ENCODE measurements at regions not wholly inside any gene's neighbourhood (a gene's known extent, or its start where the extent isn't known, plus 50 kb on each side); places are given as distances from the start of the nearest gene placed in this dataset.

GRCh38 chr6:144416244-144416643 lies 131.1 kb downstream of the UTRN start:
- Histone ChIP-seq H2AFZ (ENCODE audit: low read length) (no peak overlapping the region), H3K9me2 (replicated peaks; ENCODE audit: insufficient read depth, low read length) (no peaks in the 10 kb centered on the region), H3K79me2 (ENCODE audit: low read length) (no peaks in the 10 kb centered on the region), H3K4me3 (ENCODE audit: low read length) (no peak overlapping the region), H3K9me3 (replicated peaks; ENCODE audit: insufficient read depth, low read length) (no peaks in the 10 kb centered on the region), H3K27me3 (replicated peaks; ENCODE audit: insufficient read depth, low read length) (no peaks in the 10 kb centered on the region), H3F3A (ENCODE audit: insufficient read depth, low read length) (no peaks in the 10 kb centered on the region), H3K4me2 (ENCODE audit: low read depth, low read length) (no peak overlapping the region), H4K20me1 (ENCODE audit: insufficient read depth, low read length) (no peaks in the 10 kb centered on the region), H3K27ac (ENCODE audit: low read length) (no peak overlapping the region), H3K4me1 (ENCODE audit: low read length) (no peaks in the 10 kb centered on the region), H3K36me3 (replicated peaks; ENCODE audit: insufficient read depth, low read length) (no peaks in the 10 kb centered on the region), H3K9ac (ENCODE audit: low read length) (no peak overlapping the region)
- no peak for DNase-seq
- no peak for TF ChIP-seq CTCF (IDR thresholded peaks at IDR 0.05; ENCODE audit: low read length)
- TF ChIP-seq EZH2phosphoT487 (IDR thresholded peaks at IDR 0.05; ENCODE audit: low read length) = no peak
- TF ChIP-seq EZH2 (optimal IDR thresholded peaks at IDR 0.05; ENCODE audit: low read depth, low read length) = no peak

DNA sequence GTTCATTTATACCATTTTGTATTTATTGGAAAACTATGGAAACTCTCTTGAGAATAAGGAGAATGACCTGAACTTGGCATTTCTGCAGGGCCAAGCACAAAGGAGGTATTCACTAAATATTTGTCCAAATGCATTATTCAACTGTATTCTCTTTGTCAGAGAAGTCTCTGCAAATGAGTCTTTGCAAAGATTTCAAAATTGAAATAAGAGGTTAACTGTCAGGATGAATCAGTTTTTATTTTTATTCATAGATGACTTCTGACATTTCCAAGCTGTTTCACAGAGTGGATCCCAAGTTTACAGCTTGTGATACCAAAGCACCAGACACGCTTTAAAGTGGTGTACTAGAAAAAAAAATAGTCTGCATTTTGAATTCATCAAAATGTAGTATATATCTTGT lies 131.6 kb downstream of the UTRN start:
- Histone ChIP-seq H3K4me3 (ENCODE audit: low read length) (no peak overlapping the region), H3K9ac (ENCODE audit: low read length) (no peak overlapping the region), H3K27ac (ENCODE audit: low read length) (no peak overlapping the region), H3F3A (ENCODE audit: insufficient read depth, low read length) (no peaks in the 10 kb centered on the region), H3K9me3 (replicated peaks; ENCODE audit: insufficient read depth, low read length) (no peaks in the 10 kb centered on the region), H3K9me2 (replicated peaks; ENCODE audit: insufficient read depth, low read length) (no peaks in the 10 kb centered on the region), H4K20me1 (ENCODE audit: insufficient read depth, low read length) (no peaks in the 10 kb centered on the region), H2AFZ (ENCODE audit: low read length) (no peak overlapping the region), H3K4me1 (ENCODE audit: low read length) (no peaks in the 10 kb centered on the region), H3K36me3 (replicated peaks; ENCODE audit: insufficient read depth, low read length) (no peaks in the 10 kb centered on the region), H3K79me2 (ENCODE audit: low read length) (no peaks in the 10 kb centered on the region), H3K27me3 (replicated peaks; ENCODE audit: insufficient read depth, low read length) (no peaks in the 10 kb centered on the region), H3K4me2 (ENCODE audit: low read depth, low read length) (no peak overlapping the region)
- DNase-seq = no peak
- TF ChIP-seq EZH2phosphoT487 (IDR thresholded peaks at IDR 0.05; ENCODE audit: low read length) (no peak), EZH2 (optimal IDR thresholded peaks at IDR 0.05; ENCODE audit: low read depth, low read length) (no peak), CTCF (IDR thresholded peaks at IDR 0.05; ENCODE audit: low read length) (no peak)

GRCh38 chr6:144417681-144418080 lies 132.5 kb downstream of the UTRN start:
- Histone ChIP-seq H2AFZ (ENCODE audit: low read length) (no peak overlapping the region), H3F3A (ENCODE audit: insufficient read depth, low read length) (no peaks in the 10 kb centered on the region), H3K4me1 (ENCODE audit: low read length) (no peaks in the 10 kb centered on the region), H3K36me3 (replicated peaks; ENCODE audit: insufficient read depth, low read length) (no peaks in the 10 kb centered on the region), H3K27me3 (replicated peaks; ENCODE audit: insufficient read depth, low read length) (no peaks in the 10 kb centered on the region), H3K9ac (ENCODE audit: low read length) (no peak overlapping the region), H3K9me3 (replicated peaks; ENCODE audit: insufficient read depth, low read length) (no peaks in the 10 kb centered on the region), H4K20me1 (ENCODE audit: insufficient read depth, low read length) (no peaks in the 10 kb centered on the region), H3K9me2 (replicated peaks; ENCODE audit: insufficient read depth, low read length) (no peaks in the 10 kb centered on the region), H3K4me3 (ENCODE audit: low read length) (no peak overlapping the region), H3K79me2 (ENCODE audit: low read length) (no peaks in the 10 kb centered on the region), H3K4me2 (ENCODE audit: low read depth, low read length) (no peak overlapping the region), H3K27ac (ENCODE audit: low read length) (no peak overlapping the region)
- DNase-seq = no peak
- TF ChIP-seq EZH2phosphoT487 (IDR thresholded peaks at IDR 0.05; ENCODE audit: low read length) (no peak), CTCF (IDR thresholded peaks at IDR 0.05; ENCODE audit: low read length) (no peak), EZH2 (optimal IDR thresholded peaks at IDR 0.05; ENCODE audit: low read depth, low read length) (no peak)
